ENCODE measurements at regions not wholly inside any gene's neighbourhood (a gene's known extent, or its start where the extent isn't known, plus 50 kb on each side); places are given as distances from the start of the nearest gene placed in this dataset.

GRCh38 chr19:30173593-30174356 lies 198.4 kb upstream of the ZNF536 start:
- no peak for TF ChIP-seq CTCF (IDR thresholded peaks at IDR 0.05 in 2 of 3, conservative IDR thresholded peaks at IDR 0.05 in 1 of 3; ENCODE audit: borderline replicate concordance in 1 of 3, insufficient read depth in 1 of 3, low read depth in 2 of 3, low read length in 2 of 3)
- no peak for TF ChIP-seq JUND (IDR thresholded peaks at IDR 0.05)
